ENCODE measurements at regions not wholly inside any gene's neighbourhood (a gene's known extent, or its start where the extent isn't known, plus 50 kb on each side); places are given as distances from the start of the nearest gene placed in this dataset.

- no TSS peak for BruUV-seq (replicated peaks)
- no peak for TF ChIP-seq EZH2phosphoT487 (IDR thresholded peaks at IDR 0.05; ENCODE audit: borderline replicate concordance, low read depth, low read length)
- TF ChIP-seq CTCF (conservative IDR thresholded peaks at IDR 0.05; ENCODE audit: low read length) = no peak
- no peaks in the 10 kb centered on the region for H3K9me3 ChIP-seq (ENCODE audit: low read length)
- no peak overlapping the region for H3K27ac ChIP-seq (ENCODE audit: low read depth, low read length, poor library complexity, severe bottlenecking)
- H3K4me1 ChIP-seq (ENCODE audit: insufficient read depth, low read length, poor library complexity, severe bottlenecking) = no peaks in the 10 kb centered on the region
- no peak for DNase-seq (ENCODE audit: low spot score)
- H3K36me3 ChIP-seq (ENCODE audit: insufficient read depth, low read length) = no peaks in the 10 kb centered on the region
- H3K79me2 ChIP-seq (ENCODE audit: insufficient read depth, low read depth, low read length) = no peaks in the 10 kb centered on the region
- no peaks in the 10 kb centered on the region for H3K9me2 ChIP-seq (ENCODE audit: insufficient read depth, low read length)
- intact Hi-C loops (cut with micrococcal nuclease; ENCODE audit: unreplicated experiment) = no loop called here
- H3K4me2 ChIP-seq (ENCODE audit: low read length) = no peak overlapping the region
- H4K20me1 ChIP-seq (ENCODE audit: insufficient read depth, low read length) = no peaks in the 10 kb centered on the region
- no peak overlapping the region for H3K4me3 ChIP-seq (ENCODE audit: low read depth, low read length, poor library complexity, severe bottlenecking)
- POLR2A ChIA-PET = interaction anchor here (0.9 kb wide), 1 partner anchor 32 kb away, joined by 3 read pairs; no protein-coding TSS in a partner anchor
- CTCF ChIA-PET (ENCODE audit: unreplicated experiment) = no interaction called here
- no peak overlapping the region for H2AFZ ChIP-seq (ENCODE audit: low read length)
These were observed 63.1 kb downstream of the GSX1 start for GRCh38 chr13:27855381-27855780.

GRCh38 chr13:27857282-27857681, 62.5 kb upstream of the PDX1 start:
- no peak overlapping the region for H3K4me2 ChIP-seq (ENCODE audit: low read length)
- H3K9me2 ChIP-seq (ENCODE audit: insufficient read depth, low read length) = no peaks in the 10 kb centered on the region
- CTCF ChIA-PET (ENCODE audit: unreplicated experiment) = no interaction called here
- H3K4me1 ChIP-seq (ENCODE audit: insufficient read depth, low read length, poor library complexity, severe bottlenecking) = no peaks in the 10 kb centered on the region
- no TSS peak for BruUV-seq (replicated peaks)
- no peak for DNase-seq (ENCODE audit: low spot score)
- POLR2A ChIA-PET = interaction anchor here (0.6 kb wide), 1 partner anchor 121 kb away, joined by 3 read pairs; no protein-coding TSS in a partner anchor
- no peaks in the 10 kb centered on the region for H3K79me2 ChIP-seq (ENCODE audit: insufficient read depth, low read depth, low read length)
- no peaks in the 10 kb centered on the region for H3K36me3 ChIP-seq (ENCODE audit: insufficient read depth, low read length)
- H3K27ac ChIP-seq (ENCODE audit: low read depth, low read length, poor library complexity, severe bottlenecking) = no peak overlapping the region
- TF ChIP-seq CTCF (conservative IDR thresholded peaks at IDR 0.05; ENCODE audit: low read length) = no peak
- no peak for TF ChIP-seq EZH2phosphoT487 (IDR thresholded peaks at IDR 0.05; ENCODE audit: borderline replicate concordance, low read depth, low read length)
- H3K9me3 ChIP-seq (ENCODE audit: low read length) = no peaks in the 10 kb centered on the region
- intact Hi-C loops (cut with micrococcal nuclease; ENCODE audit: unreplicated experiment) = no loop called here
- no peaks in the 10 kb centered on the region for H4K20me1 ChIP-seq (ENCODE audit: insufficient read depth, low read length)
- no peak overlapping the region for H3K4me3 ChIP-seq (ENCODE audit: low read depth, low read length, poor library complexity, severe bottlenecking)
- H2AFZ ChIP-seq (ENCODE audit: low read length) = no peak overlapping the region

- no peaks in the 10 kb centered on the region for H3K79me2 ChIP-seq (ENCODE audit: insufficient read depth, low read depth, low read length)
- no peak overlapping the region for H2AFZ ChIP-seq (ENCODE audit: low read length)
- intact Hi-C loops (cut with micrococcal nuclease; ENCODE audit: unreplicated experiment) = no loop called here
- H3K4me3 ChIP-seq (ENCODE audit: low read depth, low read length, poor library complexity, severe bottlenecking) = no peak overlapping the region
- ChIA-PET POLR2A (no interaction called here), CTCF (ENCODE audit: unreplicated experiment) (no interaction called here)
- no peaks in the 10 kb centered on the region for H3K36me3 ChIP-seq (ENCODE audit: insufficient read depth, low read length)
- H3K9me3 ChIP-seq (ENCODE audit: low read length) = no peaks in the 10 kb centered on the region
- DNase-seq (ENCODE audit: low spot score) = no peak
- no peak for TF ChIP-seq EZH2phosphoT487 (IDR thresholded peaks at IDR 0.05; ENCODE audit: borderline replicate concordance, low read depth, low read length)
- TF ChIP-seq CTCF (conservative IDR thresholded peaks at IDR 0.05; ENCODE audit: low read length) = no peak
- H4K20me1 ChIP-seq (ENCODE audit: insufficient read depth, low read length) = no peaks in the 10 kb centered on the region
- no TSS peak for BruUV-seq (replicated peaks)
- no peaks in the 10 kb centered on the region for H3K4me1 ChIP-seq (ENCODE audit: insufficient read depth, low read length, poor library complexity, severe bottlenecking)
- H3K4me2 ChIP-seq (ENCODE audit: low read length) = no peak overlapping the region
- H3K9me2 ChIP-seq (ENCODE audit: insufficient read depth, low read length) = no peaks in the 10 kb centered on the region
- H3K27ac ChIP-seq (ENCODE audit: low read depth, low read length, poor library complexity, severe bottlenecking) = no peak overlapping the region
These were observed 61.8 kb upstream of the PDX1 start for GRCh38 chr13:27858046-27858445.
